HUES64 (cell line): ENCODE measurements at regions not wholly inside any gene's neighbourhood (a gene's known extent, or its start where the extent isn't known, plus 50 kb on each side); places are given as distances from the start of the nearest gene placed in this dataset.

Experiments
- H3K27ac ChIP-seq: 2 replicates; pipeline ENCODE4 v1.7.0; 2013; ENCODE audit warnings: low read depth, low read length, inconsistent platforms
- H3K27me3 ChIP-seq: 2 replicates; pipeline ENCODE4 v1.6.1; 2013; ENCODE audit warnings: mild to moderate bottlenecking, low read length; ENCODE audit not compliant: insufficient read depth
- H3K36me3 ChIP-seq: 2 replicates; pipeline ENCODE4 v1.6.1; 2013; ENCODE audit warnings: mild to moderate bottlenecking, low read length; ENCODE audit not compliant: insufficient read depth
- H3K4me1 ChIP-seq: 2 replicates; pipeline ENCODE4 v1.6.1; 2013; ENCODE audit warnings: mild to moderate bottlenecking, low read length, moderate library complexity; ENCODE audit not compliant: insufficient read depth
- H3K4me3 ChIP-seq: 2 replicates; pipeline ENCODE4 v1.5.1; 2013; ENCODE audit warnings: mild to moderate bottlenecking, low read length, moderate library complexity
- H3K9ac ChIP-seq: 2 replicates; pipeline ENCODE4 v1.6.1; 2013; ENCODE audit warnings: mild to moderate bottlenecking, low read depth, low read length
- H3K9me3 ChIP-seq: 2 replicates; pipeline ENCODE4 v1.6.1; 2013; ENCODE audit warnings: low read depth, low read length; ENCODE audit not compliant: insufficient read depth
- WGBS: fragments of 150-250, 120-280 bp; methylation state at CpG from one replicate; pipeline ENCODE4 v1.1.7; 2013; ENCODE audit warnings: missing lambda C conversion rate; 5-methylcytosine and 5-hydroxymethylcytosine counted together

- Histone ChIP-seq H3K4me3 (no peak overlapping the region), H3K36me3 (no peaks in the 10 kb centered on the region)
Measured at GRCh38 chr5:81914696-81915095, 57.1 kb upstream of the ATG10 start.

GRCh38 chr5:81912933-81913332, 58.9 kb upstream of the ATG10 start:
- Histone ChIP-seq H3K27me3 (no peaks in the 10 kb centered on the region), H3K27ac (no peak overlapping the region), H3K36me3 (no peaks in the 10 kb centered on the region), H3K9ac (no peak overlapping the region), H3K4me1 (peaks cover 4% of the 10 kb centered on the region; the same call in 1 of the 2 replicates), H3K9me3 (no peaks in the 10 kb centered on the region), H3K4me3 (no peak overlapping the region)
- 97% methylated on average over 8 of the region's 8 CpGs for WGBS

More at GRCh38 chr5:81914696-81915095, 57.1 kb upstream of the ATG10 start:
- Histone ChIP-seq H3K9me3 (no peaks in the 10 kb centered on the region), H3K4me1 (peaks cover 4% of the 10 kb centered on the region; the same call in 1 of the 2 replicates), H3K9ac (no peak overlapping the region), H3K27me3 (no peaks in the 10 kb centered on the region), H3K27ac (no peak overlapping the region)
- 72% methylated on average over 1 of the region's 1 CpG for WGBS

DNA sequence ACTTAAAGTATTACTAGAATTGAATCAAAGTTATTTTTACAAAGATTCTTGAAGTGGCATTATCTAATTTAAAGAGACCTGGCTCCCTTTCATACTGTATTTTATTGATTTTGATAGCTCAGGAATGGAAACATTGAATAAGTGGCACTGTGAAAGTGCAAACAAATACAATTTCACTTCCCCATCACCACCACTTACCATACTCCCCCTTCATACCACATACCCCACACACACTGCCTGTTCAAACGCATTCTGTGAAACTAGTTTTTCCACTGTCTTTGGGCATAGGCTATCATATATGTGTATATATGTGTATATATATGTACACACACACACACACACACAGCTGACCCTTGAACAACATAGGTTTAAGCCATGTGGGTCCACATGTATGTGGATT, 62.1 kb upstream of the ATG10 start:
- no peaks in the 10 kb centered on the region for H3K4me1 ChIP-seq
- no peaks in the 10 kb centered on the region for H3K27me3 ChIP-seq
- H3K9me3 ChIP-seq, result no peaks in the 10 kb centered on the region
- H3K27ac ChIP-seq, result no peak overlapping the region
- H3K36me3 ChIP-seq, result no peaks in the 10 kb centered on the region
- H3K4me3 ChIP-seq, result no peak overlapping the region
- H3K9ac ChIP-seq, result no peak overlapping the region
- WGBS, result no CpG with 5 or more reads among the region's 1 CpG

- H3K27me3 ChIP-seq, result no peaks in the 10 kb centered on the region
- H3K36me3 ChIP-seq, result no peaks in the 10 kb centered on the region
- H3K27ac ChIP-seq, result no peak overlapping the region
- H3K4me3 ChIP-seq, result no peak overlapping the region
- no peak overlapping the region for H3K9ac ChIP-seq
- H3K4me1 ChIP-seq, result no peaks in the 10 kb centered on the region
- 92% methylated on average over 5 of the region's 5 CpGs for WGBS
- H3K9me3 ChIP-seq, result no peaks in the 10 kb centered on the region
Measured at GRCh38 chr5:81908771-81909170, 63.1 kb upstream of the ATG10 start.

DNA sequence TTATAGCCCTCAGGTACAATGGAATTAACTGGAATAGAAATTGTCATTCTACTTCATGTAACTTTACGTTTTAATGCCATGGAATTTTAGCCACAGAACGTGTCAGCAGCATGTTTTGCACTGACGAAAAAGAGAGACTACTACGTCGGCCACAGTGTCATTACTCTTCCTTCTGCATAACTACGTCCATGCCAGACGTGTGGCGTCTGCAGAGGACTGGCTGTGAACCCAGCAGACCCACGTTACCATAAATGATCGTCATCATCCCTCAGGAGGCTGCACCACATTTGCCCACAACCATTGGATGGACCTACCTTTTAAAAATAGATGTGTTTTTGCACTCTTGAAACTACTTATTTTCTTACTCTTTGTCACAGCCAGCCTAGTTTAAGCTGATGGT, 63.8 kb upstream of the ATG10 start:
- no peak overlapping the region for H3K4me3 ChIP-seq
- no peaks in the 10 kb centered on the region for H3K9me3 ChIP-seq
- H3K27me3 ChIP-seq, result no peaks in the 10 kb centered on the region
- H3K36me3 ChIP-seq, result no peaks in the 10 kb centered on the region
- no peaks in the 10 kb centered on the region for H3K4me1 ChIP-seq
- H3K9ac ChIP-seq, result no peak overlapping the region
- H3K27ac ChIP-seq, result no peak overlapping the region
- WGBS, result 93% methylated on average over 10 of the region's 10 CpGs

GRCh38 chr5:81907012-81907635, 64.7 kb upstream of the ATG10 start:
- no peaks in the 10 kb centered on the region for H3K27me3 ChIP-seq
- H3K9ac ChIP-seq, result no peak overlapping the region
- H3K27ac ChIP-seq, result no peak overlapping the region
- no peaks in the 10 kb centered on the region for H3K9me3 ChIP-seq
- H3K4me3 ChIP-seq, result no peak overlapping the region
- no peaks in the 10 kb centered on the region for H3K36me3 ChIP-seq
- no peaks in the 10 kb centered on the region for H3K4me1 ChIP-seq
- WGBS, result 94% methylated on average over 4 of the region's 4 CpGs

- Histone ChIP-seq H3K9me3 (no peaks in the 10 kb centered on the region), H3K4me3 (no peak overlapping the region), H3K4me1 (no peaks in the 10 kb centered on the region; the same call in 1 of the 2 replicates), H3K27ac (no peak overlapping the region), H3K9ac (no peak overlapping the region), H3K27me3 (no peaks in the 10 kb centered on the region), H3K36me3 (no peaks in the 10 kb centered on the region)
- 91% methylated on average over 5 of the region's 5 CpGs for WGBS
Measured at GRCh38 chr5:81906086-81906485, 65.7 kb upstream of the ATG10 start.

DNA sequence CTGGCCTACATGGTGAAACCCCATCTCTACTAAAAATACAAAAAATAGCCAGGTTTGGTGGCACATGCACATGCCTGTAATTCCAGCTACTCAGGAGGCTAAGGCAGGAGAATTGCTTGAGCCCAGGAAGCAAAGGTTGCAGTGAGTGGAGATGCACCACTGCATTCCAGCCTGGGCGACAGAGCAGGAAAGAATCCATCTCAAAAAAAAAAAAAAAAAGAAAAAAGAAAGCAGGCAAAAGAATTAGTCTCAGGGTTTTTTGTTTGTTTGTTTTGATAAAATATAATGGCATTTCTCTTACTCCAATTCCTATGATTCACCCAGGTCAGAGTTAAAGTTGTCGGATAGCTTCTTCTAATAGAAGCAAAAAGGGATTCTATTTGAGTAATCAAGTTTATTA, 67.0 kb upstream of the ATG10 start:
- no peak overlapping the region for H3K4me3 ChIP-seq
- no peaks in the 10 kb centered on the region for H3K9me3 ChIP-seq
- no peaks in the 10 kb centered on the region; the same call in 1 of the 2 replicates for H3K4me1 ChIP-seq
- no CpG with 5 or more reads among the region's 2 CpGs for WGBS
- H3K9ac ChIP-seq, result no peak overlapping the region
- no peaks in the 10 kb centered on the region for H3K27me3 ChIP-seq
- H3K36me3 ChIP-seq, result no peaks in the 10 kb centered on the region
- no peak overlapping the region for H3K27ac ChIP-seq

GRCh38 chr5:81904166-81904565, 67.7 kb upstream of the ATG10 start:
- H3K27me3 ChIP-seq, result no peaks in the 10 kb centered on the region
- no peak overlapping the region for H3K4me3 ChIP-seq
- H3K36me3 ChIP-seq, result no peaks in the 10 kb centered on the region
- WGBS, result 100% methylated on average over 1 of the region's 3 CpGs
- no peak overlapping the region for H3K27ac ChIP-seq
- no peak overlapping the region for H3K9ac ChIP-seq
- H3K4me1 ChIP-seq, result no peaks in the 10 kb centered on the region; the same call in 1 of the 2 replicates
- H3K9me3 ChIP-seq, result no peaks in the 10 kb centered on the region

DNA sequence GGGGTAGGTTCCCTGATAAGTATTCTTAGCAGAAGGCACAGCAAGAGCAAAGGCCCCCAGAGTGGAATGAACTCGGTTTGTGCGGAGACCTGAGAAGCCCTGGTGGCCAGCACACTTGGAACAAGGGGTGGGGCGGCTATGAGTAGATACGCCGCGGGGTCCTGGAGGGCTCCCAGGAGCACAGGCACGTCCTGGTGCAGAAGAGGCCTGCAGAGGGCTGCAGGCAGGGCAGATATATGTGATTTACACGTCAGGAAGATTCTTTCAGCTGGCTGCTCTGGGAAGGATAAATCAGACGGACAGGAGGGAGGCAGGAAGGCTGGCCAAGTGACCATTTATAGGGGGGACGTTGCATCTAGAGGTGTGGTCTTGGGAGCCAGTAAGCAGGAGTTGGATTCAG, 70.2 kb upstream of the ATG10 start:
- H3K9ac ChIP-seq, result no peak overlapping the region
- H3K27ac ChIP-seq, result peak overlapping the region; percentile 37; the same call in 1 of the 2 replicates
- H3K4me3 ChIP-seq, result no peak overlapping the region
- WGBS, result 89% methylated on average over 10 of the region's 10 CpGs
- no peaks in the 10 kb centered on the region for H3K9me3 ChIP-seq
- H3K4me1 ChIP-seq, result no peaks in the 10 kb centered on the region; the same call in 1 of the 2 replicates
- H3K36me3 ChIP-seq, result no peaks in the 10 kb centered on the region
- no peaks in the 10 kb centered on the region for H3K27me3 ChIP-seq

DNA sequence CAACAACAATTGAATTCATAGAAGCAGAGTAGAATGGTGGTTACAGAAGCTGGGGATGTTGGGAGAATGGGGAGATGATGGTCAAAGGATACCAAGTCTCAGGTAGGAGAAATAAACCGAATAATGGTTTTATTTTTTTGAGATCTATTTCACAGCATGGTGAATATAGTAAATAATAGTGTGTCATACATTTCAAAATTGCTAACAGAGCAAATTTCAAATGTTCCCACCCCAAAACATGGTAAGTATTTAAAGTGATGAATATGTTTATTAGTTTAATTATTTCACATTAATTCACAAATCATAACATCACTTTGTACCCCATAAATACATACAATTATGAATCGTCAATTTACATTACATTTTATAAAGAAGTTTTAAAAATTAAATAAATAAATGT, 72.7 kb upstream of the ATG10 start:
- 100% methylated on average over 1 of the region's 2 CpGs for WGBS
- no peaks in the 10 kb centered on the region; the same call in 1 of the 2 replicates for H3K4me1 ChIP-seq
- no peaks in the 10 kb centered on the region for H3K36me3 ChIP-seq
- H3K4me3 ChIP-seq, result no peak overlapping the region
- H3K9ac ChIP-seq, result no peak overlapping the region
- H3K27me3 ChIP-seq, result no peaks in the 10 kb centered on the region
- no peaks in the 10 kb centered on the region for H3K9me3 ChIP-seq
- no peak overlapping the region for H3K27ac ChIP-seq

DNA sequence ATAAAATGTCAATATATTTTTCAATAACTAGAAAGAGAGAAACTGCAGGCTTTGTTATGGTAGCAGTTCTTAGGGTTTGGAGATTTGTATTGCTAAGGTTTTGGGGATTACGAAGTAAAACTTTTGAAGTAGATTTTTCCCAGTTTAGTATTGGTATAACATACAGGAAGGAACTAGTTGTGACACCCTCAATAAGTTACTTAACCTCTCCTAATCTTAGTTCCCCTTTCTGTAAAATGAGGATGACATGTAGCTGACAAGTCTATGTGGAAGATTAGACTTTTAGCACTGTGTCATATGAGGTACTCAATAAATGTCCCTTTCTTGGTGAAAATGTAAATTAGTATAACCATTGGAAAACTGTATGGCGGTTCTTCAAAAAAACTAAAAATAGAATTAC, 73.4 kb upstream of the ATG10 start:
- H3K27ac ChIP-seq, result no peak overlapping the region
- no peak overlapping the region for H3K9ac ChIP-seq
- H3K4me1 ChIP-seq, result no peaks in the 10 kb centered on the region; the same call in 1 of the 2 replicates
- no peaks in the 10 kb centered on the region for H3K36me3 ChIP-seq
- H3K9me3 ChIP-seq, result no peaks in the 10 kb centered on the region
- WGBS, result 93% methylated on average over 1 of the region's 2 CpGs
- no peaks in the 10 kb centered on the region for H3K27me3 ChIP-seq
- no peak overlapping the region for H3K4me3 ChIP-seq
